Large intestine (tissue), 3 donors: ENCODE measurements at regions not wholly inside any gene's neighbourhood (a gene's known extent, or its start where the extent isn't known, plus 50 kb on each side); places are given as distances from the start of the nearest gene placed in this dataset.

Experiments
- DNase-seq, 2 donors: peaks; one replicate each; pipeline versions ENCODE4 v3.0.0 to v3.0.0-alpha.2; 2013
- H3K27ac ChIP-seq: one replicate; pipeline ENCODE4 v1.5.1; 2013; ENCODE audit warnings: low read length
- H3K27me3 ChIP-seq: 2 replicates; pipeline ENCODE4 v1.6.1; 2013; ENCODE audit warnings: low read length; ENCODE audit not compliant: control insufficient read depth, insufficient read depth
- H3K36me3 ChIP-seq: 2 replicates; pipeline ENCODE4 v1.6.1; 2013; ENCODE audit warnings: low read length; ENCODE audit not compliant: control insufficient read depth, insufficient read depth
- H3K4me1 ChIP-seq: one replicate; pipeline ENCODE4 v1.6.1; 2013; ENCODE audit warnings: low read length; ENCODE audit not compliant: control insufficient read depth, insufficient read depth
- H3K4me3 ChIP-seq: one replicate; pipeline ENCODE4 v1.5.1; 2013; ENCODE audit warnings: low read length
- H3K9me3 ChIP-seq: one replicate; pipeline ENCODE4 v1.6.1; 2013; ENCODE audit warnings: mild to moderate bottlenecking, low read depth, low read length, moderate library complexity; ENCODE audit not compliant: control insufficient read depth
- WGBS: methylation state at CpG from one replicate; pipeline ENCODE4 v1.1.5; 2013; ENCODE audit warnings: low lambda C conversion rate; ENCODE audit not compliant: insufficient coverage; 5-methylcytosine and 5-hydroxymethylcytosine counted together

- Histone ChIP-seq H3K27me3 (no peaks in the 10 kb centered on the region), H3K9me3 (peaks cover 14% of the 10 kb centered on the region), H3K4me1 (peaks cover 78% of the 10 kb centered on the region), H3K36me3 (no peaks in the 10 kb centered on the region), H3K27ac (peak overlapping the region; percentile 98), H3K4me3 (no peak overlapping the region)
- WGBS, result no CpG with 5 or more reads among the region's 43 CpGs
- peak in 1 of 2 donors; percentile 35 for DNase-seq
Observed at GRCh38 chr7:371779-372545, 82.0 kb downstream of the FOXL3 start.

- WGBS, result no CpG with 5 or more reads among the region's 15 CpGs
- peaks cover 14% of the 10 kb centered on the region for H3K9me3 ChIP-seq
- H3K4me3 ChIP-seq, result peak overlapping the region; percentile 0
- peaks cover 80% of the 10 kb centered on the region for H3K4me1 ChIP-seq
- peak overlapping the region; percentile 98 for H3K27ac ChIP-seq
- no peak for DNase-seq
- no peaks in the 10 kb centered on the region for H3K36me3 ChIP-seq
- H3K27me3 ChIP-seq, result no peaks in the 10 kb centered on the region
Observed at GRCh38 chr7:372546-372931, 82.6 kb downstream of the FOXL3 start.

- peaks cover 83% of the 10 kb centered on the region for H3K4me1 ChIP-seq
- DNase-seq, result peak; percentile 82 to 95
- no CpG with 5 or more reads among the region's 39 CpGs for WGBS
- H3K27ac ChIP-seq, result peak overlapping the region; percentile 98
- H3K27me3 ChIP-seq, result no peaks in the 10 kb centered on the region
- H3K36me3 ChIP-seq, result no peaks in the 10 kb centered on the region
- H3K4me3 ChIP-seq, result peak overlapping the region; percentile 0
- peaks cover 14% of the 10 kb centered on the region for H3K9me3 ChIP-seq
Observed at GRCh38 chr7:372932-373791, 83.2 kb downstream of the FOXL3 start.

DNA sequence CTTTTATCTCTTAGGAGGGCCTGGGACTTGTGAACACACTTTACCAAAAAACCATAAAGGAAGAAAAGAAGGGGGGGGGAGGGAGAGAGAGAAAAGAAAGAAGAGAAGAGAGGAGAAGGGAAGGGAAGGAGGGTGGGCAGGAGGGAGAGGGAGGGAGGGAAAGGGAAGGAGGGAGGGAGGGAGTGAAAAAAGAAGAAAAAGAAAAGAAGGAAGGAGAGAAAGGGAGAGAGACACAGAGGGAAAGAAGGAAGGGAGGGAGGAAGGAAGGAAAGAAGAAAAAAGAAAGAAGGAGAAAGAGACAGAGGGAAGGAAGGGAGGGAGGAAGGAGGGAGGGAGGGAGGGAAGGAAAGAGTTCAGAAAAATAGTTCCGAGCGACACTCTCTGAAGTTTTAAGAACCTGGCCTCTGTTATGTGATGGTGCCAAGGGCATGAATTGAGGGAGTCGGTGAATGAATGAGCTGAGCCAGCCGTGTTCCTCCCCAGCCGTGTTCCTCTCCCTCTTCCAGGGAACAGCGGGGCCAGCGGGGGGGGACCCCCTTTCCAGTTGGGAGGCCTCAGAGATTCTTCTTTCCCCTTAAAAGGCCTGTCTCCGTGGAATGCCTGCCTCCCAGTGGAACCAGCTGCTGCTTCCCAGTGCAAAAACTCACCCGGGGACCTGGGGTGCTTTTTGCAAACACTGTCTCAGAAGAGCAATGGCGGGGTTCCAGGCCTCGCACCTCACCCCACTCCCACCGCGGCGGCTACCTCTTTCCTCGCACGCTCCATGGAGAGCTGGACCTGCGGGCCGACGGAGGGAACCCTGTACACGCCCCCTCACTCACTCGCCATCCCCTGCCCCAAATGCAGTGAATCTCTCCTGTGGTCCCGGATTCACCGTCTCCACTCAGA lies 84.1 kb downstream of the FOXL3 start:
- peak in 1 of 2 donors; percentile 36 for DNase-seq
- Histone ChIP-seq H3K4me1 (peaks cover 83% of the 10 kb centered on the region), H3K27ac (peak overlapping the region; percentile 98), H3K9me3 (peaks cover 16% of the 10 kb centered on the region), H3K36me3 (no peaks in the 10 kb centered on the region), H3K4me3 (no peak overlapping the region), H3K27me3 (no peaks in the 10 kb centered on the region)
- 39% methylated on average over 4 of the region's 23 CpGs for WGBS

GRCh38 chr7:374706-375311 lies 84.8 kb downstream of the FOXL3 start:
- WGBS, result no CpG with 5 or more reads among the region's 31 CpGs
- H3K9me3 ChIP-seq, result peaks cover 19% of the 10 kb centered on the region
- H3K27me3 ChIP-seq, result no peaks in the 10 kb centered on the region
- no peak overlapping the region for H3K4me3 ChIP-seq
- H3K27ac ChIP-seq, result no peak overlapping the region
- H3K4me1 ChIP-seq, result peaks cover 87% of the 10 kb centered on the region
- no peak for DNase-seq
- no peaks in the 10 kb centered on the region for H3K36me3 ChIP-seq

DNA sequence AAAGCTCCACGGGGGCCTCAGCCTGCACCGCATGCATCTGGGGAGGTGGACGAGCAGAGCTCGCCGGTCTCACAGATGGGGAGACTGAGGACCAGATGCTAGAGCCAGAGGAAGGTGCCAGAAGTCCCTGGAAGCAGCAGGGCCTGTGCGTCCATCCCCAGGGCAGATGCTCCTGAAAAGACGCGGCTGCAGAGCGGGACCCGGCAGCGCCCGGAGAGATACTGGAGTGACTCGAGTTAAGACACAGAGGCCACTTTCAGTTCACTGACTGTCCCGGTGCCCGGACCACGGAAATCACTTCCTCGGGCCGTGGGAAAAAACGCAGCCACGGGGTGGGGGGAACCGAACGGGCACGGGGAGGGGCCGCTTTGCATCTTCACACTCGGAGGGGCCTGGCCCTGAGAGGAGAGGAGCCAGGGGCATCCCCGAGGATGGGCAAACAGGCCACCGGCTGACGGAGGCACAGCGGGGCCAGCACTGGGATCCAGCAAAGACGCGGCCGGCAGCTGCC lies 85.4 kb downstream of the FOXL3 start:
- H3K4me1 ChIP-seq, result peaks cover 82% of the 10 kb centered on the region
- H3K36me3 ChIP-seq, result no peaks in the 10 kb centered on the region
- H3K27me3 ChIP-seq, result no peaks in the 10 kb centered on the region
- H3K9me3 ChIP-seq, result peaks cover 21% of the 10 kb centered on the region
- no peak overlapping the region for H3K27ac ChIP-seq
- no peak overlapping the region for H3K4me3 ChIP-seq
- DNase-seq, result no peak
- WGBS, result 100% methylated on average over 1 of the region's 32 CpGs

DNA sequence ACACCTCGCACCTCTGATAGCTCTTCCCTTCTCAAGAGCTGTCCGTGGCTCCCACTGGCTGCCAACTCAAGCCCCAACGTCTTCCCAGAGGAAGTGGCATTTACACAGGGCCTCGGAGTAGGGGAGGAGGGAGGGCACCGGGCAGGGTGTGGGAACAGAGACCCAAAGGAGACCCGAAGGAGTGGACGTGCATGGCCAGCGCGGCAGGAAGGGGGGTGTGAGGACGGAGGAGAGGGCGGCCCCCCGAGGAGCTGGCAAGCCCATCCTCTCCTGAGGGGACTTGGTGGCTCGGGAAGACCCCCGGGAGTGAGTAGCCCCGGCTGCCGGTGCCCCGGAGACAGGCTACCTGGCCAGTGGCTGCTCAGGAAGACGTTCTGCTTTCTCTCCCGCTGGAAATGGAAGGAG lies 85.9 kb downstream of the FOXL3 start:
- Histone ChIP-seq H3K4me3 (no peak overlapping the region), H3K9me3 (peaks cover 21% of the 10 kb centered on the region), H3K36me3 (no peaks in the 10 kb centered on the region), H3K27ac (no peak overlapping the region), H3K27me3 (no peaks in the 10 kb centered on the region), H3K4me1 (peaks cover 77% of the 10 kb centered on the region)
- no CpG with 5 or more reads among the region's 19 CpGs for WGBS
- no peak for DNase-seq

- DNase-seq, result no peak
- Histone ChIP-seq H3K9me3 (peaks cover 21% of the 10 kb centered on the region), H3K4me1 (peaks cover 71% of the 10 kb centered on the region), H3K36me3 (no peaks in the 10 kb centered on the region), H3K4me3 (no peak overlapping the region), H3K27ac (no peak overlapping the region), H3K27me3 (no peaks in the 10 kb centered on the region)
- WGBS, result no CpG with 5 or more reads among the region's 39 CpGs
Observed at GRCh38 chr7:376306-377079, 86.5 kb downstream of the FOXL3 start.
